Urinary bladder (tissue), 3 donors: ENCODE measurements at regions not wholly inside any gene's neighbourhood (a gene's known extent, or its start where the extent isn't known, plus 50 kb on each side); places are given as distances from the start of the nearest gene placed in this dataset.

Experiments used
- DNase-seq: peaks from one replicate; pipeline ENCODE4 v3.0.0-alpha.2; 2015; ENCODE audit errors: extremely low spot score
- H3K27ac ChIP-seq: one replicate; pipeline ENCODE4 v1.5.1; 2013; ENCODE audit warnings: low read depth, mild to moderate bottlenecking, moderate library complexity
- H3K36me3 ChIP-seq: one replicate; pipeline ENCODE4 v1.6.1; 2013; ENCODE audit warnings: mild to moderate bottlenecking, moderate library complexity; ENCODE audit not compliant: insufficient read depth
- H3K4me1 ChIP-seq: one replicate; pipeline ENCODE4 v1.6.1; 2013; ENCODE audit warnings: mild to moderate bottlenecking, moderate library complexity; ENCODE audit not compliant: insufficient read depth
- H3K4me3 ChIP-seq: one replicate; pipeline ENCODE4 v1.5.1; 2013; ENCODE audit warnings: low read depth, low read length
- WGBS: extraction: QIAGEN DNeasy Blood & Tissue Kit; methylation state at CpG from one replicate; pipeline ENCODE4 v1.1.7; 2013; 5-methylcytosine and 5-hydroxymethylcytosine counted together
- donor health status: healthy with polysubstance abuse.
- donor health status: healthy.

DNA sequence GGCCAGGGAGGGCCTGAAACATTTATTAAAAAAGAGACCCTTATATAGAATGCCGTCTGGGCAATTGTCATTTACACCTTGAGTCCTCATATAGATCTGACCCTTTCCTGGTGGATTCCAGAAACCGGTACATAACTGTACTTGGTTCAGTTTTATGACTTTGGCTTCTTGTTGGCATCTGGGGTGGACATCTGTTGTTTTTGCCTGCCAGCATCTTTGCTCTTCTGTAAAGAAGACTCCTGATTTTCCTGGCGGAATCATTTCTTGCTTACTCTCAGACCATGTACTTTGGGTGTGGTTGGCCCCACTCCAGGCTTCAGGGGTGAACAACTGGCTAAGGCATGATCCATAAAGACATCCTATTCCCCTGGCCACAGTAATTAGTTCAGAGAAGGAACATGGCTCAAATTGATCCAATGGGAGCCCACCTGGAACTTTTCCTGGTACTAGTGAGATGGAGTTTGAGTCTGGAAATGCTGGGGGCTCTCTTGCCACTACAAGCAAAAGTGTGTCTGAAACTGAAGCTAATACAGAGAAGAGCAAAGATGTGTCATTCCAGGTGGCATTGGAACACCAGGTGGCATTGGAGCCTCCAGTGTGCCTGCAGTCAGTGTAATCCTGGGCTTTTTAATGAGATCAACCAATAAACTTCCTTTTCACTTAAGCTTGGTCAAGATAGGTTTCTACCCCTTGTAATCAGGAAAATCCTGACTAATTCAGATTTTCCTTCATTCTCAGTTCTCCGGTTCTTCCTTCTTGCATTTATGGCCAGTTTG is 332.5 kb upstream of the CAMK1G start:
- Histone ChIP-seq H3K36me3 (no peaks in the 10 kb centered on the region), H3K27ac (no peak overlapping the region), H3K4me1 (no peaks in the 10 kb centered on the region), H3K4me3 (no peak overlapping the region)
- 87% methylated on average over 4 of the region's 4 CpGs for WGBS
- DNase-seq: no peak

DNA sequence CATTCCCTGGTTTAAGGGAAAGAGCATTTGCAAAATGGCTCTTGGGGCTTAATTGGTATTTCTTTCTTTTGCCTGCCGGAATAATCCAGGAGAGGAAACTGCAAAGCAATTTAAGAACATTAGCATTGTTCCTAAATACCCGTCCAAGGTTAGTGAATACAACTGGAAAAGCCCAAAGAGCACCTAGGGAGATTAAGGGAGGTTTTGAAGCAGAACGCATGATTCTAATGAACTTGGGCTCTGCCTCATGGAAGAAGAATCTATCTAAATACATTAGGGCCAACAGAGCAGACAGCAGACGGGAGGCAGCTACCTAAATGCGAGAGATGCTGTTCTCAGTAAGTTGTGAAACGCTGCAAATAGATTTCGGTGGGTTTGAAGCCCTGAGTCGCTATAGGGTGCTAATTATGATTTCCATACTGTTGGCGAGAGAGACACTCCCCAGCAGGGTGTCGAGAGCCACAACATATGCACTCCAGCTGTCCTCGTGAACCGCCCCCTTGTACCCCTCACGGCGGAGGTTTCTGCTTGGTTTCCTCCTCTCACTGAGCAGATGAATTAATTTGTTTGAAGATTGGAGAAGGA is 326.7 kb upstream of the CAMK1G start:
- 90% methylated on average over 14 of the region's 14 CpGs for WGBS
- Histone ChIP-seq H3K4me3 (no peak overlapping the region), H3K27ac (no peak overlapping the region), H3K4me1 (no peaks in the 10 kb centered on the region), H3K36me3 (no peaks in the 10 kb centered on the region)
- no peak for DNase-seq

- DNase-seq: no peak
- H3K36me3 ChIP-seq: no peaks in the 10 kb centered on the region
- no peak overlapping the region for H3K27ac ChIP-seq
- 99% methylated on average over 1 of the region's 1 CpG for WGBS
- no peak overlapping the region for H3K4me3 ChIP-seq
- H3K4me1 ChIP-seq: no peaks in the 10 kb centered on the region
Observed at GRCh38 chr1:209257454-209257853, 326.1 kb upstream of the CAMK1G start.

DNA sequence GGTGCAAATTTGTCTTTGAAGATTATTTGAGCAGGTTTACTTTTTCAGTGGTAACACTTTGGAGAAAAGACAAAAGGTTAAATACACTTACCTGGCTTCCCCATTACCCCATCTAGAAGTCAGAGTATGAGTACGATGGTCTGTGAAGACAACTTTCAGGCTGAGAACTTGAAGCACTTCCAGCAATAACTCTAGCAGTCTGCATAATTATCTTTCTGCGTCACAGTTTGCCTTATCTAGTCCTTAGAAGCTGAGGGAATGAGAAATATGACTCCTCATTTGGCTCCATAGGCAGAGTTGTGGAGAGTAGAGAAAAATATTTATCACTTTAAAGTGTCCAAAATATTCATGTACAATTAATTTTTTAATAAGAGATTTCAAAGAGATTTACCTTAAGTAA is 323.4 kb upstream of the CAMK1G start:
- WGBS: 21% methylated on average over 2 of the region's 2 CpGs
- Histone ChIP-seq H3K4me1 (no peaks in the 10 kb centered on the region), H3K4me3 (no peak overlapping the region), H3K27ac (no peak overlapping the region), H3K36me3 (no peaks in the 10 kb centered on the region)
- DNase-seq: no peak

DNA sequence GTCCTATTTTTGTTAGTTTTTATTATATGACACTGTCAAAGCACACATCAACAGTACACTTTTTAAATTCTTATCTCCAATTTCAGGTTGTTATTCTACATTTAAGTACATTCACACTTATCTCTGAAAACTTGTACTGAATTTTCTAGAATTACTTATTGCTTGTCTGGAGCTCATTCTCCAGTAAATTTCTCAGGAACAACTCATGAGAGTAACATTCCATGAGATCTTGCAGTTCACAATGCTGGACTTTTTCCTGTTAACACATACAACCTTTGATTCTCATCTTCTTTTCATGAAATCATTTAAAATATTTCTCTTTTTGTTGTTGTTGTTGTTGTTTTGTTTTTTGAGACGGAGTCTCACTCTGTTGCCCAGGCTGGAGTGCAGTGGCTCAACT is 320.9 kb upstream of the CAMK1G start:
- Histone ChIP-seq H3K36me3 (no peaks in the 10 kb centered on the region), H3K4me3 (no peak overlapping the region), H3K27ac (no peak overlapping the region), H3K4me1 (no peaks in the 10 kb centered on the region)
- no peak for DNase-seq
- WGBS: 91% methylated on average over 1 of the region's 1 CpG

GRCh38 chr1:209265301-209265700 is 318.2 kb upstream of the CAMK1G start:
- no peaks in the 10 kb centered on the region for H3K4me1 ChIP-seq
- 47% methylated on average over 7 of the region's 7 CpGs for WGBS
- no peak overlapping the region for H3K4me3 ChIP-seq
- no peaks in the 10 kb centered on the region for H3K36me3 ChIP-seq
- DNase-seq: no peak
- H3K27ac ChIP-seq: no peak overlapping the region

DNA sequence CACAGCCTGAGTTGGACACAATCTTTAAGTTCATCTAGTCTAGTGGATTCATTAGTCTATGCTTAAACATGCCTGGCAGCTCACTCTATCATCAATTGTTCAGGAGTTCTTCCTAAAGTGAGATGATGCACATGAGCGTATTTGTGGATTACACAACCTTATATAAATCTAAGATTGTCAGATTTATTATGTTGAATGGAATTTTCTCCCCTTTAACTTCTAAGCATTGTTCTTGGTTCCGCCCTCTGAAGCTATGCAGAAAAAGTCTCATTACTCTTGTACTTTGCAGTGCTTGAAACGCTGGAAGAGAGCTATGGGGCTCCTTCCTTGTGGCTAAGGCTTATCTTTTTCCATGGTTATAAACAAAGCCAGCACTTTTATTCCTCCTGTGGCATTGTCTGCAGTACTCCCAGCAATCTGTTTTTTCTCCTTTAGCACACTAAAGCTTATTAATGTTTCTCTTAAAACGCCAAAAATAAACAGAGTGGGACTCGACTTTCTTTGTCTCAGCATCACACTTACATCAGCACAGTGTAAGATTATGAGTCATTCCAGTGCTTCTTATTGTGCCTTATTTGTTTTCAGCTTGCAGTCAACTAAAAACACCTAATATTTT is 316.8 kb upstream of the CAMK1G start:
- WGBS: 18% methylated on average over 5 of the region's 5 CpGs
- no peaks in the 10 kb centered on the region for H3K36me3 ChIP-seq
- DNase-seq: peak; percentile 50

GRCh38 chr1:209267968-209268367 is 315.5 kb upstream of the CAMK1G start:
- no peak for DNase-seq
- Histone ChIP-seq H3K27ac (no peak overlapping the region), H3K4me1 (no peaks in the 10 kb centered on the region), H3K36me3 (no peaks in the 10 kb centered on the region), H3K4me3 (no peak overlapping the region)
- WGBS: 82% methylated on average over 2 of the region's 2 CpGs

More for the DNA sequence above, 316.8 kb upstream of the CAMK1G start:
- Histone ChIP-seq H3K4me3 (no peak overlapping the region), H3K4me1 (no peaks in the 10 kb centered on the region), H3K27ac (no peak overlapping the region)

- H3K36me3 ChIP-seq: no peaks in the 10 kb centered on the region
- WGBS: 63% methylated on average over 1 of the region's 1 CpG
- no peaks in the 10 kb centered on the region for H3K4me1 ChIP-seq
- no peak overlapping the region for H3K27ac ChIP-seq
- no peak for DNase-seq
- no peak overlapping the region for H3K4me3 ChIP-seq
Observed at GRCh38 chr1:209268479-209268878, 315.0 kb upstream of the CAMK1G start.

- H3K4me1 ChIP-seq: no peaks in the 10 kb centered on the region
- DNase-seq: no peak
- no peak overlapping the region for H3K27ac ChIP-seq
- no peaks in the 10 kb centered on the region for H3K36me3 ChIP-seq
- 58% methylated on average over 3 of the region's 3 CpGs for WGBS
- H3K4me3 ChIP-seq: no peak overlapping the region
Observed at GRCh38 chr1:209276321-209276720, 307.2 kb upstream of the CAMK1G start.

- Histone ChIP-seq H3K36me3 (no peaks in the 10 kb centered on the region), H3K27ac (no peak overlapping the region), H3K4me1 (no peaks in the 10 kb centered on the region), H3K4me3 (no peak overlapping the region)
- 80% methylated on average over 1 of the region's 1 CpG for WGBS
- no peak for DNase-seq
Observed at GRCh38 chr1:209277662-209278061, 305.9 kb upstream of the CAMK1G start.

GRCh38 chr1:209291715-209292114 is 291.8 kb upstream of the CAMK1G start:
- H3K4me3 ChIP-seq: no peak overlapping the region
- no peaks in the 10 kb centered on the region for H3K4me1 ChIP-seq
- no peak overlapping the region for H3K27ac ChIP-seq
- H3K36me3 ChIP-seq: no peaks in the 10 kb centered on the region
- WGBS: 34% methylated on average over 1 of the region's 1 CpG
- no peak for DNase-seq

DNA sequence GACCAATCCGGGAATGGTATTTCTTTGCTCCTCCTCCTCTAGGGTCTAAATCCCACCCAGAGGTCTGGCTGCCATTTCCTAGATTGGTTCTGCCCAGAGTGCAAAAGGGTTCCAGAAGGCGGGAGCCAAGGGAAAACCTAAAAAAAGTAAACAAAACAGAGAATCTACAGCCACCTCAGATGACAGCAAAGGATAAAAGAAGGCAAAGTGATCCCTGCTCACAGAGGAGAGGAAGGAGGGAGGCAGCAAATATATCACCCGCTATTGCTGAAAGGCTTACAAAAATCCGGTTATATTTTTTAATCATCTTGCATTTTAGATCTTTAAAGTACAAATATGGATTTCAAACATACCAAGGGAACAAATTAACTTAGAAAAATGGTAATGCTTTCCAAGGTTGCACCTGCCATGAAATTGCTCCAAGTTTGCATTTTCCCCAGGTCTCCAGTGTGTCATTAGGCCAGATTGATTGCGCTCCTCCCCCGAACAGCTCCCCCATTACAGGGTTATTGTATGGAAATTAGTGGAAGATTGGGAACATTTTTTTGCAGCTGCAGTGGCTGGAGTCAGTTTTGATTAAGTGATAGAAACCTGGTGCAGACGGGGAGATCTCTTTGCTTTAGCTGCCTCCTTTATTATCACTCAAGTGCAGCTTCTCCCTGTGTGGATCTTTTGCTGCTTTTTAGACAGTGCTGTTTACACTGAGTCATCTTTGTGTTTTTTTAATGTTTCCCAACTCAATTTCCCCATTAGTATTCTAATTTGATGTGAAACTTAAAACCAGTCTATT is 280.5 kb upstream of the CAMK1G start:
- 87% methylated on average over 7 of the region's 7 CpGs for WGBS
- Histone ChIP-seq H3K4me3 (no peak overlapping the region), H3K4me1 (no peaks in the 10 kb centered on the region), H3K27ac (no peak overlapping the region), H3K36me3 (no peaks in the 10 kb centered on the region)
- no peak for DNase-seq
